ENCODE measurements at regions not wholly inside any gene's neighbourhood (a gene's known extent, or its start where the extent isn't known, plus 50 kb on each side); places are given as distances from the start of the nearest gene placed in this dataset.
"Not testable (repeated sequence)": the region's sequence is repeated elsewhere in the genome, so short reads cannot be mapped to it uniquely, and the experiment has no call there.

DNA sequence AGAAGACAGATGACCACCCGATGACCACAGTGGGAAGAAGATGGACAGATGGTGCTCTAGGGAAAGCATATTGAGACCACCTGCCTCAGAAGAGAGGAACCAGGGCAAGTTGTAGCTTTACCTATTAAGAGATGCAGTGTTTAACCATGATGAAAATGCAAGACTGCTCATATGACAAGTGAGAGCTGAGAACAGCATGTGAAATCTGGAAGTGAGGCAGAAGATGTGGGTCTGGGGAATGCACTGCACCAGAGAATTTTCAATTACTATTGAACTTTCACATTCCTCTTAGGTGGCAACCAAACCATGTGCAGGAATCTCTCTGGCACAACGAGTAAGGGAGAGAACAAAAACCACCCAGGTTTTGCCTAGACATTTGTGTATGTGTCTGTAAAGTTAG lies 184.8 kb upstream of the CRIM1 start:
- Histone ChIP-seq H3K23ac (ENCODE audit: low read length) (no peak overlapping the region), H3K4me1 (ENCODE audit: control insufficient read depth, low read depth, low read length) (no peaks in the 10 kb centered on the region), H3K4ac (ENCODE audit: low read depth, low read length) (no peak overlapping the region), H2BK15ac (replicated peaks; ENCODE audit: low read depth) (no peak overlapping the region), H3K56ac (ENCODE audit: low read length) (no peak overlapping the region), H3K79me2 (ENCODE audit: control insufficient read depth, insufficient read depth, low read length) (no peaks in the 10 kb centered on the region), H3K79me1 (ENCODE audit: low read length) (no peaks in the 10 kb centered on the region), H3K27ac (ENCODE audit: low read depth, low read length) (no peak overlapping the region), H3K36me3 (ENCODE audit: control insufficient read depth, insufficient read depth, low read length) (no peaks in the 10 kb centered on the region), H2AK5ac (ENCODE audit: low read length) (no peak overlapping the region), H4K5ac (ENCODE audit: low read length) (no peak overlapping the region), H3K9ac (ENCODE audit: low read length) (no peak overlapping the region), H2BK120ac (ENCODE audit: low read depth, low read length) (no peak overlapping the region), H3K4me2 (ENCODE audit: low read length) (no peak overlapping the region), H3K27me3 (ENCODE audit: insufficient read depth, low read length, poor library complexity) (no peaks in the 10 kb centered on the region), H3K18ac (ENCODE audit: low read length) (no peak overlapping the region), H4K8ac (ENCODE audit: low read depth, low read length) (no peak overlapping the region), H2BK5ac (ENCODE audit: low read length) (no peak overlapping the region), H3K4me3 (ENCODE audit: low read length) (no peak overlapping the region)
- DNase-seq = no peak
- no CpG with 5 or more reads among the region's 2 CpGs for WGBS (ENCODE audit: extremely low coverage, insufficient coverage, low lambda C conversion rate)

GRCh38 chr2:36169843-36170242 lies 185.7 kb upstream of the CRIM1 start:
- H3K23ac ChIP-seq (ENCODE audit: low read length) = no peak overlapping the region
- no CpG with 5 or more reads among the region's 1 CpG for WGBS (ENCODE audit: extremely low coverage, insufficient coverage, low lambda C conversion rate)
- H3K4ac ChIP-seq (ENCODE audit: low read depth, low read length) = no peak overlapping the region
- H3K27me3 ChIP-seq (ENCODE audit: insufficient read depth, low read length, poor library complexity) = no peaks in the 10 kb centered on the region
- no peak overlapping the region for H2BK15ac ChIP-seq (replicated peaks; ENCODE audit: low read depth)
- no peak for DNase-seq
- no peaks in the 10 kb centered on the region for H3K36me3 ChIP-seq (ENCODE audit: control insufficient read depth, insufficient read depth, low read length)
- no peak overlapping the region for H3K56ac ChIP-seq (ENCODE audit: low read length)
- no peak overlapping the region for H3K4me3 ChIP-seq (ENCODE audit: low read length)
- no peak overlapping the region for H2BK120ac ChIP-seq (ENCODE audit: low read depth, low read length)
- no peak overlapping the region for H3K18ac ChIP-seq (ENCODE audit: low read length)
- H3K4me2 ChIP-seq (ENCODE audit: low read length) = no peak overlapping the region
- H4K5ac ChIP-seq (ENCODE audit: low read length) = no peak overlapping the region
- H3K27ac ChIP-seq (ENCODE audit: low read depth, low read length) = no peak overlapping the region
- no peaks in the 10 kb centered on the region for H3K79me1 ChIP-seq (ENCODE audit: low read length)
- H3K79me2 ChIP-seq (ENCODE audit: control insufficient read depth, insufficient read depth, low read length) = no peaks in the 10 kb centered on the region
- H2BK5ac ChIP-seq (ENCODE audit: low read length) = no peak overlapping the region
- no peak overlapping the region for H3K9ac ChIP-seq (ENCODE audit: low read length)
- H3K4me1 ChIP-seq (ENCODE audit: control insufficient read depth, low read depth, low read length) = no peaks in the 10 kb centered on the region
- H4K8ac ChIP-seq (ENCODE audit: low read depth, low read length) = no peak overlapping the region
- H2AK5ac ChIP-seq (ENCODE audit: low read length) = no peak overlapping the region

DNA sequence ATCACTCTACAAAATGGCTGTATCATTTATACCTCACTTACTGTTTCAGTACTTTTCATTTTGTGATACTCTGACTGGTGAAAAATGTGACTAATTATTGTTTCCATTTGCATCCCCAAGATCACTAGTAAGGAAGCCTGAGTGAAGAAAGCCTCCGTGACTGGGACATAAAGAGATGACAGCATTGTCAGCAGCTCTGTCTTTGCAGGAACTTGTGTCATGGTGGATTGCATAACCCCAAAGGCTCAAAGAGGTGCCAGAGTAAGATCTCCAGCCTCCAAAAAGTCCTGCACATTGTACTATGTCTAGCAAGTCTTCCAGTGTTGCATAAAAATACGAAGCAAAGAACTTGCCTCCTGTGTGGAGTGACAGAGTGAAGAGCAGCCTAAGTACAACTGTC lies 187.5 kb upstream of the CRIM1 start:
- Histone ChIP-seq H2BK120ac (ENCODE audit: low read depth, low read length) (no peak overlapping the region), H3K27me3 (ENCODE audit: insufficient read depth, low read length, poor library complexity) (no peaks in the 10 kb centered on the region), H3K4me1 (ENCODE audit: control insufficient read depth, low read depth, low read length) (no peaks in the 10 kb centered on the region), H3K9ac (ENCODE audit: low read length) (no peak overlapping the region), H3K4ac (ENCODE audit: low read depth, low read length) (no peak overlapping the region), H3K27ac (ENCODE audit: low read depth, low read length) (no peak overlapping the region), H3K79me1 (ENCODE audit: low read length) (no peaks in the 10 kb centered on the region), H3K56ac (ENCODE audit: low read length) (no peak overlapping the region), H2AK5ac (ENCODE audit: low read length) (no peak overlapping the region), H4K8ac (ENCODE audit: low read depth, low read length) (no peak overlapping the region), H2BK15ac (replicated peaks; ENCODE audit: low read depth) (no peak overlapping the region), H3K18ac (ENCODE audit: low read length) (no peak overlapping the region), H2BK5ac (ENCODE audit: low read length) (no peak overlapping the region), H3K23ac (ENCODE audit: low read length) (no peak overlapping the region), H3K79me2 (ENCODE audit: control insufficient read depth, insufficient read depth, low read length) (no peaks in the 10 kb centered on the region), H4K5ac (ENCODE audit: low read length) (no peak overlapping the region), H3K36me3 (ENCODE audit: control insufficient read depth, insufficient read depth, low read length) (no peaks in the 10 kb centered on the region), H3K4me2 (ENCODE audit: low read length) (no peak overlapping the region), H3K4me3 (ENCODE audit: low read length) (no peak overlapping the region)
- DNase-seq = no peak
- no CpG with 5 or more reads among the region's 2 CpGs for WGBS (ENCODE audit: extremely low coverage, insufficient coverage, low lambda C conversion rate)

- Histone ChIP-seq H3K18ac (ENCODE audit: low read length) (no peak overlapping the region), H3K79me1 (ENCODE audit: low read length) (no peaks in the 10 kb centered on the region), H4K5ac (ENCODE audit: low read length) (no peak overlapping the region), H3K36me3 (ENCODE audit: control insufficient read depth, insufficient read depth, low read length) (no peaks in the 10 kb centered on the region), H2AK5ac (ENCODE audit: low read length) (no peak overlapping the region), H4K8ac (ENCODE audit: low read depth, low read length) (no peak overlapping the region), H3K79me2 (ENCODE audit: control insufficient read depth, insufficient read depth, low read length) (no peaks in the 10 kb centered on the region), H3K23ac (ENCODE audit: low read length) (no peak overlapping the region), H3K4me3 (ENCODE audit: low read length) (no peak overlapping the region), H3K4ac (ENCODE audit: low read depth, low read length) (no peak overlapping the region), H3K9ac (ENCODE audit: low read length) (no peak overlapping the region), H3K4me1 (ENCODE audit: control insufficient read depth, low read depth, low read length) (no peaks in the 10 kb centered on the region), H2BK15ac (replicated peaks; ENCODE audit: low read depth) (no peak overlapping the region), H3K27ac (ENCODE audit: low read depth, low read length) (no peak overlapping the region), H3K56ac (ENCODE audit: low read length) (no peak overlapping the region), H3K4me2 (ENCODE audit: low read length) (no peak overlapping the region), H3K27me3 (ENCODE audit: insufficient read depth, low read length, poor library complexity) (no peaks in the 10 kb centered on the region), H2BK120ac (ENCODE audit: low read depth, low read length) (no peak overlapping the region), H2BK5ac (ENCODE audit: low read length) (no peak overlapping the region)
- no CpG with 5 or more reads among the region's 4 CpGs for WGBS (ENCODE audit: extremely low coverage, insufficient coverage, low lambda C conversion rate)
- no peak for DNase-seq
These were observed 190.4 kb upstream of the CRIM1 start for GRCh38 chr2:36165132-36165531.

DNA sequence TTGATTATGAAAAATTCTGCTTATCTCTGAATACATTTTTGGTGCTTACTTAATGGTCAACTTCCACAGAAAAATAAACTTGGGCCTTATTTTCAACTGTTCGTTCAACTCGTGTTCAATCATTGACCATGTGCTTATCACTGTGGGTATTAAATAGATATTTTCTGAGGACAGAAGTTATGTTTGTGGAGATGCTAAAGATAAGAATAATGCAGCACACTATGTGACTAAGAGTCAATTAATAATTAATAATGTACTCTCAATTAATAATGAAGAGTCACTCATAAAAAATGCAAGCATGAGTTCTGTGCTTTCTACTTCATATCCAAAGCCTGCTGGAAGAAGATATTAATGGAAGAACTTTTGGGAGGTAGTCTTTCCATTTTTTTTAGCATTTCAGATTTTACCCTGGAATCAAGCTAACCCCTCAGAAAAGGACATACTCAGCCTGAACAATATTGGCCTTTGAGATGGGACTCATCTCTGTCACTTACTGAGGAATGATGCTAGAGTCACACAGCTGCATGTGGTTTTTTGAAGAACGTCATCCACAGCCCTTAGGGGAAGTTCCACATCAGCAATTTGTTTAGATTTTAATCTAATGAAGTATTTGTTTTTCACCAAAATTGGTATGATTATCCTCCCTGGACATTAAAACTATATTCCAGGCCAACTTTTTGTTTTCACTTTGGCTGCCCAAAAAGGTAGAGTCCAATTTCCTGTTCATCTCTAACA lies 191.9 kb upstream of the CRIM1 start:
- Histone ChIP-seq H3K79me1 (ENCODE audit: low read length) (no peaks in the 10 kb centered on the region), H2BK15ac (replicated peaks; ENCODE audit: low read depth) (no peak overlapping the region), H3K79me2 (ENCODE audit: control insufficient read depth, insufficient read depth, low read length) (no peaks in the 10 kb centered on the region), H4K8ac (ENCODE audit: low read depth, low read length) (no peak overlapping the region), H2BK5ac (ENCODE audit: low read length) (no peak overlapping the region), H2AK5ac (ENCODE audit: low read length) (no peak overlapping the region), H3K4me1 (ENCODE audit: control insufficient read depth, low read depth, low read length) (no peaks in the 10 kb centered on the region), H3K23ac (ENCODE audit: low read length) (no peak overlapping the region), H3K4ac (ENCODE audit: low read depth, low read length) (no peak overlapping the region), H3K18ac (ENCODE audit: low read length) (no peak overlapping the region), H3K36me3 (ENCODE audit: control insufficient read depth, insufficient read depth, low read length) (no peaks in the 10 kb centered on the region), H4K5ac (ENCODE audit: low read length) (no peak overlapping the region), H3K27ac (ENCODE audit: low read depth, low read length) (no peak overlapping the region), H3K9ac (ENCODE audit: low read length) (no peak overlapping the region), H3K4me2 (ENCODE audit: low read length) (no peak overlapping the region), H3K4me3 (ENCODE audit: low read length) (no peak overlapping the region), H2BK120ac (ENCODE audit: low read depth, low read length) (no peak overlapping the region), H3K27me3 (ENCODE audit: insufficient read depth, low read length, poor library complexity) (no peaks in the 10 kb centered on the region), H3K56ac (ENCODE audit: low read length) (no peak overlapping the region)
- DNase-seq = no peak
- WGBS (ENCODE audit: extremely low coverage, insufficient coverage, low lambda C conversion rate) = no CpG with 5 or more reads among the region's 3 CpGs

- H3K79me2 ChIP-seq (ENCODE audit: control insufficient read depth, insufficient read depth, low read length); H3K4me2 ChIP-seq (ENCODE audit: low read length); H4K5ac ChIP-seq (ENCODE audit: low read length); H3K36me3 ChIP-seq (ENCODE audit: control insufficient read depth, insufficient read depth, low read length); H3K4me1 ChIP-seq (ENCODE audit: control insufficient read depth, low read depth, low read length); H3K18ac ChIP-seq (ENCODE audit: low read length); H3K4me3 ChIP-seq (ENCODE audit: low read length); H3K27ac ChIP-seq (ENCODE audit: low read depth, low read length); H3K9ac ChIP-seq (ENCODE audit: low read length); H3K23ac ChIP-seq (ENCODE audit: low read length); H2BK15ac ChIP-seq (replicated peaks; ENCODE audit: low read depth); H3K56ac ChIP-seq (ENCODE audit: low read length); H2BK120ac ChIP-seq (ENCODE audit: low read depth, low read length); H2AK5ac ChIP-seq (ENCODE audit: low read length); H2BK5ac ChIP-seq (ENCODE audit: low read length); H4K8ac ChIP-seq (ENCODE audit: low read depth, low read length); H3K79me1 ChIP-seq (ENCODE audit: low read length); H3K27me3 ChIP-seq (ENCODE audit: insufficient read depth, low read length, poor library complexity); DNase-seq; H3K4ac ChIP-seq (ENCODE audit: low read depth, low read length): not testable (repeated sequence)
- no CpG with 5 or more reads among the region's 1 CpG for WGBS (ENCODE audit: extremely low coverage, insufficient coverage, low lambda C conversion rate)
These were observed 198.5 kb upstream of the CRIM1 start for GRCh38 chr2:36157093-36157492.
